Naive thymus-derived CD8-positive, alpha-beta T cell (primary cell): ENCODE measurements at regions not wholly inside any gene's neighbourhood (a gene's known extent, or its start where the extent isn't known, plus 50 kb on each side); places are given as distances from the start of the nearest gene placed in this dataset.

Experiments used
- ATAC-seq, 2 donors: fragments of 150-1000 bp; cut with Tn5 transposase in 1 of 2; sonication (Bioruptor Pico), chemical (Tn5 transposase) in 1 of 2; 1 replicate in 1 of 2; 2 replicates in 1 of 2; pipeline ENCODE4 v1.10.0; 2021; ENCODE audit warnings: mild to moderate bottlenecking in 2 of 2, moderate library complexity in 2 of 2
- POLR2A ChIA-PET: fragments of 350-600 bp; sonication (Branson Sonifier 250); formaldehyde crosslinking; loops from one replicate; lab custom pipeline; 2021; ENCODE audit warnings: antibody characterized with exemption; lab: Charles Lee
- DNase-seq, 10 donors: peaks; one replicate each; pipeline versions ENCODE4 v3.0.0 to v3.0.0-alpha.2; 2020 to 2022
- H3K27ac Mint-ChIP-seq, 10 donors: one replicate each; pipeline ENCODE4 v1.8.0; 2020 to 2022; ENCODE audit warnings: mild to moderate bottlenecking in 10 of 10, mixed read lengths in 10 of 10, moderate library complexity in 4 of 10, inconsistent platforms in 1 of 10
- H3K27me3 Mint-ChIP-seq, 5 donors: one replicate each; pipeline ENCODE4 v1.8.0; 2021 to 2022; ENCODE audit warnings: mixed read lengths in 5 of 5
- H3K36me3 Mint-ChIP-seq, 3 donors: one replicate each; pipeline ENCODE4 v1.8.0; 2020 to 2022; ENCODE audit warnings: mixed read lengths in 3 of 3, mild to moderate bottlenecking in 2 of 3, inconsistent platforms in 1 of 3
- H3K4me1 Mint-ChIP-seq, 4 donors: one replicate each; pipeline ENCODE4 v1.8.0; 2021 to 2022; ENCODE audit warnings: mixed read lengths in 4 of 4
- H3K4me3 Mint-ChIP-seq, 10 donors: one replicate each; pipeline ENCODE4 v1.8.0; 2020 to 2022; ENCODE audit warnings: mild to moderate bottlenecking in 10 of 10, mixed read lengths in 10 of 10, moderate library complexity in 6 of 10, inconsistent platforms in 1 of 10
- H3K9me3 Mint-ChIP-seq, 9 donors: one replicate each; pipeline ENCODE4 v1.8.0; 2020 to 2022; ENCODE audit warnings: mixed read lengths in 9 of 9, mild to moderate bottlenecking in 3 of 9, inconsistent platforms in 1 of 9, moderate library complexity in 1 of 9

GRCh38 chr5:128669803-128670202 lies 131.8 kb upstream of the FBN2 start:
- H3K36me3 Mint-ChIP-seq: no peaks in the 10 kb centered on the region
- H3K27me3 Mint-ChIP-seq: peaks cover 0 to 12% (median 5%) of the 10 kb centered on the region in 5 donors
- no peak for DNase-seq
- ATAC-seq: no peak
- peaks cover 0 to 2% (median 0%) of the 10 kb centered on the region in 4 donors for H3K4me1 Mint-ChIP-seq
- no peak overlapping the region for H3K27ac Mint-ChIP-seq
- POLR2A ChIA-PET: no interaction called here
- H3K4me3 Mint-ChIP-seq: no peak overlapping the region
- H3K9me3 Mint-ChIP-seq: peaks cover 0 to 14% (median 0%) of the 10 kb centered on the region in 9 donors

DNA sequence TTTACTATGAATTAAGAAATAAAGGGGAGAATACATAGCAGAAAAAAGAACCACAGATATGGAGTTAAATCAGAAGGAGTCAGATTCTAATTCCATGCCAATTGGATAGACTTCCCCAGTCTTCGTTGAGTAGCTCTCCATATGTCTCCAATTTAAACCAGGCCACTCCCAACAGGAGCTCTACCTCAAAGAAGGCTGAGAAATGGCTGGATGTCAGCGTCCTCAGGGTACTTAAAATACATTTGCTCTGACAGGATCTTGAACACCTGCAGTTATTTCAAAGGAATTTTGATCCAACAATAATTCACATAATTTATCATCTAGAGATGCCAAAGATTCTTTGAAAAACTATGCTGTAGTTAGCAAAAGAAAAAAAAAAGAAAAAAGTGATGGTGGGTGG lies 133.9 kb upstream of the FBN2 start:
- peaks cover 0 to 2% (median 0%) of the 10 kb centered on the region in 4 donors for H3K4me1 Mint-ChIP-seq
- POLR2A ChIA-PET: no interaction called here
- H3K4me3 Mint-ChIP-seq: no peak overlapping the region
- H3K27me3 Mint-ChIP-seq: peaks cover 0 to 15% (median 2%) of the 10 kb centered on the region in 5 donors
- no peak for ATAC-seq
- no peaks in the 10 kb centered on the region for H3K36me3 Mint-ChIP-seq
- no peak for DNase-seq
- no peak overlapping the region for H3K27ac Mint-ChIP-seq
- peaks cover 0 to 4% (median 0%) of the 10 kb centered on the region in 9 donors for H3K9me3 Mint-ChIP-seq

- DNase-seq: no peak
- POLR2A ChIA-PET: no interaction called here
- Mint-ChIP-seq H3K27ac (no peak overlapping the region), H3K36me3 (no peaks in the 10 kb centered on the region), H3K27me3 (peaks cover 0 to 15% (median 2%) of the 10 kb centered on the region in 5 donors), H3K4me3 (no peak overlapping the region), H3K4me1 (peaks cover 0 to 2% (median 0%) of the 10 kb centered on the region in 4 donors), H3K9me3 (peaks cover 0 to 4% (median 0%) of the 10 kb centered on the region in 9 donors)
- ATAC-seq: no peak
These were observed 135.0 kb upstream of the FBN2 start for GRCh38 chr5:128673000-128673399.

GRCh38 chr5:128673411-128673957 lies 135.4 kb upstream of the FBN2 start:
- no peak overlapping the region for H3K4me3 Mint-ChIP-seq
- no peaks in the 10 kb centered on the region for H3K36me3 Mint-ChIP-seq
- POLR2A ChIA-PET: no interaction called here
- ATAC-seq: no peak
- peaks cover 0 to 4% (median 0%) of the 10 kb centered on the region in 9 donors for H3K9me3 Mint-ChIP-seq
- peaks cover 0 to 15% (median 2%) of the 10 kb centered on the region in 5 donors for H3K27me3 Mint-ChIP-seq
- peaks cover 0 to 2% (median 0%) of the 10 kb centered on the region in 4 donors for H3K4me1 Mint-ChIP-seq
- DNase-seq: no peak
- H3K27ac Mint-ChIP-seq: no peak overlapping the region

DNA sequence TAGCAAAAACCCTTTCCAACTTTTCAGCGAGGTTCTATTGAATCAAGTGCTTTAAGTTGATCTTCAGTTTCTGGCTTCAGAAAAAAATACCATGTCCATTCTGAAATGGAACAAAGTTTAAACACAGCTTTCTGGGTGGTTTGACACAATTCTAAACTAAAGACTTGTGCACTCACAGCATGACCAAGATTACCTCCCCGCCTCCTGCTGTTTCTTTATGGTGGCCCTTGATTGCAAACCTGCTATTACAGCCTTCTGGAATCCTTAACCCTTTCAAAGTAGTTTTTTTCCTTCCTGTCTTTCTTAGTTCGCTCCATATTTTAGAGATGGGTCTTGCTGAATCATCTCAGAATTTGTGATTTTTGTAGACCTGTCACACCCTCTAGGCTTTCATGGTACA lies 135.9 kb upstream of the FBN2 start:
- no peak overlapping the region for H3K27ac Mint-ChIP-seq
- H3K27me3 Mint-ChIP-seq: peaks cover 0 to 17% (median 3%) of the 10 kb centered on the region in 5 donors
- ATAC-seq: no peak
- H3K36me3 Mint-ChIP-seq: no peaks in the 10 kb centered on the region
- DNase-seq: no peak
- POLR2A ChIA-PET: no interaction called here
- peaks cover 0 to 4% (median 0%) of the 10 kb centered on the region in 9 donors for H3K9me3 Mint-ChIP-seq
- H3K4me3 Mint-ChIP-seq: no peak overlapping the region
- H3K4me1 Mint-ChIP-seq: peaks cover 0 to 2% (median 0%) of the 10 kb centered on the region in 4 donors

- ATAC-seq (no peak), DNase-seq (peak in 4 of 10 donors; percentile 0 to 15 (median 8))
- H3K36me3 Mint-ChIP-seq: no peaks in the 10 kb centered on the region
- POLR2A ChIA-PET: no interaction called here
- peaks cover 0 to 18% (median 3%) of the 10 kb centered on the region in 5 donors for H3K27me3 Mint-ChIP-seq
- peaks cover 0 to 2% (median 0%) of the 10 kb centered on the region in 4 donors for H3K4me1 Mint-ChIP-seq
- peaks cover 0 to 4% (median 0%) of the 10 kb centered on the region in 9 donors for H3K9me3 Mint-ChIP-seq
- H3K27ac Mint-ChIP-seq: no peak overlapping the region
- no peak overlapping the region for H3K4me3 Mint-ChIP-seq
These were observed 136.9 kb upstream of the FBN2 start for GRCh38 chr5:128674837-128675446.

DNA sequence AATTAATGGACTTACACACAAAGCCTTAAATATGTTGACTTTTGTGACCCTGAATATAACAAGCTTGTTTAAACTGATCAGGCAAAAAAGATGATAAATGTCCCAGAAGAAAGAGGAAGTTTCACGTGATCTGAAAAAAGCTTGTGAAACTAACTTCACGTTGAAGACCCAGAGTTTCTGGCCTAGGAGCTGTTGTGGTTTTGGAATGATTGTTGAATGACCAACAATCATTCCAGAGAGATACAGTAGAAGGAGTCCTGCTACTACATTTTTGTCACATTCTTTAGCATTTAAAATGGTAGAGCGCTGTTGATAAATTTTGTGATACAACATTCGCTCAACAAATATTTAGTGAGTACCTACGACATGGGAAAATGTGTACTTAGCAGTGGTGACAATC lies 143.1 kb upstream of the FBN2 start:
- no peaks in the 10 kb centered on the region for H3K36me3 Mint-ChIP-seq
- peaks cover 0 to 12% (median 3%) of the 10 kb centered on the region in 5 donors for H3K27me3 Mint-ChIP-seq
- POLR2A ChIA-PET: no interaction called here
- DNase-seq (no peak), ATAC-seq (no peak)
- H3K9me3 Mint-ChIP-seq: peaks cover 0 to 2% (median 0%) of the 10 kb centered on the region in 9 donors
- no peak overlapping the region for H3K27ac Mint-ChIP-seq
- H3K4me3 Mint-ChIP-seq: no peak overlapping the region
- H3K4me1 Mint-ChIP-seq: no peaks in the 10 kb centered on the region

DNA sequence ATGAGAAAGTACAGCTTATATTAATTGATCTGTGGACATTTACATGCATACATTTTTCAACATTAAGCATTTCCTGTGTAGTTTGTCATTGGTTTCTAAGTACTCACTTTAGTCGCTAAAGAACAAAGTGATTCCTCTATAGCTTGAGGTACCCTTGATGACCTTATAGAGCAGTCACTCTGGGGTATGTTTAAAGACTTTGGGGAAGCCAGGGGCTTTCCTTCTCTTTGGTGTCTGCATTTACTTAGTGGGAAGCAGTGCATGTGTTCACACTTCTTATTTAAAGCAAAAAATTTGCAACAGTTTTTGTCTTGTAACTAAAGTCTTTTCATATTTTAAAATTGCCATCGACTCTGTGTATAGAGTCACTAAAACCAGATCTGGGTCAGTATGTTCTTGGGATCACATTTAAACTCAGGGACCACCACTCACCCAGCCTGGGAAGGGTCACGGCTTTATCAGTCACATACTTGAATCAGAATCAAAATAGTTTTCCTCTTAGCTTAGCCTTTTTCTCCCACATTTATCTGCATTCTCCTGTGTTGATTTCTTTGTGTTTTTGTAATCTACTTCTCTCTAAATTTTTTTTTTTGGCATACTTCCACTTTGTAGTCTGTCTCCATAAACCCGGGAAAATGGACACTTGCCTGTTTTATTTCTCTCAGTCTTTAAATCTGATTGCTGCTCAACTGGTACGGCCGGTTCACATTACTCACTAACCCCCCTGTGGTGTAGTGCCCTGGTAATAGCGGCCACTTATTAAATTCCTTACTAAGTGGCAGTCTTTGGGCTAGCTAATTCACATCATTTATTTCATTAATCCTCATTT lies 143.9 kb upstream of the FBN2 start:
- DNase-seq (no peak), ATAC-seq (no peak)
- H3K36me3 Mint-ChIP-seq: no peaks in the 10 kb centered on the region
- H3K27ac Mint-ChIP-seq: no peak overlapping the region
- H3K27me3 Mint-ChIP-seq: peaks cover 0 to 9% (median 3%) of the 10 kb centered on the region in 5 donors
- no peak overlapping the region for H3K4me3 Mint-ChIP-seq
- POLR2A ChIA-PET: no interaction called here
- peaks cover 0 to 4% (median 0%) of the 10 kb centered on the region in 9 donors for H3K9me3 Mint-ChIP-seq
- H3K4me1 Mint-ChIP-seq: no peaks in the 10 kb centered on the region

DNA sequence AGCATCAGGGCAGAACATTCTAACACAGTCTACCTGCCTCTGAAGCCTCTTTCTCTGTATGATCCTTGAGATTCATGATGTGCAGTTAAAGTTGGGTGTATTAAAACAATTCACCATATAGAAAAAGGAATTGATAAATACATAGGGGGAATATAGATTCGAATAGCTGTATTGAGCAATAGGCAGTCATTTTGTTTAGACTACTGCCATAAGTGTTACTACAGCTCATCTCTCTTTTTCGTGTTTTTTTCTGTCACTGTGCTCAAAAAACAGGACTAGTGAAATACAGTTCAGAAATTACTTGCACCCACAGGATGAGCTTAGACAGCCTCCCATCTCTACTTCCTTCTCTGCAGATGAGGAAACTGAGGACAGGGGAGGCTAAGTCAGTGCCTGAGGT lies 144.6 kb upstream of the FBN2 start:
- H3K36me3 Mint-ChIP-seq: no peaks in the 10 kb centered on the region
- H3K4me3 Mint-ChIP-seq: no peak overlapping the region
- H3K4me1 Mint-ChIP-seq: no peaks in the 10 kb centered on the region
- no peak for ATAC-seq
- peaks cover 0 to 9% (median 3%) of the 10 kb centered on the region in 5 donors for H3K27me3 Mint-ChIP-seq
- POLR2A ChIA-PET: no interaction called here
- DNase-seq: no peak
- H3K9me3 Mint-ChIP-seq: peaks cover 0 to 4% (median 0%) of the 10 kb centered on the region in 9 donors
- H3K27ac Mint-ChIP-seq: no peak overlapping the region

GRCh38 chr5:128684961-128685360 lies 146.9 kb upstream of the FBN2 start:
- POLR2A ChIA-PET: no interaction called here
- Mint-ChIP-seq H3K27me3 (peaks cover 0 to 4% (median 0%) of the 10 kb centered on the region in 5 donors), H3K27ac (no peak overlapping the region), H3K9me3 (peaks cover 0 to 4% (median 0%) of the 10 kb centered on the region in 9 donors), H3K4me3 (no peak overlapping the region), H3K36me3 (no peaks in the 10 kb centered on the region), H3K4me1 (no peaks in the 10 kb centered on the region)
- ATAC-seq (no peak), DNase-seq (no peak)

DNA sequence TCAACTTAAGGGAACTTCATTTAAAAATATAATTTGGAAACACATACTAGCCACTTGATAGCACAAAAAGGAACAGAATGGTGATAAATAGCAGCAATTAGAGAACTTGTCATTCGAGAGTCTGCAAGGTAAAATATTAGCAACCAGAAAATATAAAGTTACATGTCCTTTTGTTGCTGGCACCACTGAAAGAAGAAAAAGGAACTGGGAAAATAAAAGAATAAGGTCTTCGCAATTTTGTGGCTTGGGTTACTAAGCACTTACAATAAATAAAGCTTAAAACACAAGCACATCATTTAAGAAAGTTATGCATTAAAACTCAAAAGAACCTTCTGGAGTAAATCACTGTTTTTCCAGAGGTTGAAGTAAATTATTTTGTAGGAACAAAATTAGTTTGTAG lies 149.9 kb upstream of the FBN2 start:
- Mint-ChIP-seq H3K36me3 (no peaks in the 10 kb centered on the region), H3K27me3 (peaks cover 0 to 4% (median 0%) of the 10 kb centered on the region in 5 donors), H3K4me1 (no peaks in the 10 kb centered on the region), H3K27ac (no peak overlapping the region), H3K9me3 (peaks cover 0 to 10% (median 2%) of the 10 kb centered on the region in 9 donors), H3K4me3 (no peak overlapping the region)
- POLR2A ChIA-PET: no interaction called here
- DNase-seq (no peak), ATAC-seq (no peak)

DNA sequence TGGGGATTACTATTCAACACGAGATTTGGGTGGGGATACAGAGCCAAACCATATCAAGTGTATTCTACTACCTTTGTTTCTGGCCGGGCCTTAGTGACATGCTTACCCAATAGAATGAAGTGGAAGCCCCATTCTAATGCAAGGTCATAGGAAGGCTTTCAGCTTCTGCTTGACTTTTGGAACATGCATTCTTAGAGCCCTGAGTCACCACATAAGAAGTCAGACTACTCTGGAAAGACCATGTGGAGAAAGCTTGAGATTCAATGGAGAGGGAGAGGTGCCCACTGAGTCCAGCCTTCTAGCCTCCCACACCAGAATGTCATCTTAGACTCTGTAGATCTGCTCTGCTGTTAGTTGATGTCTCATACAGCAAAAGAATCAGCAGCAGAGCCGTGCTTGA lies 155.7 kb upstream of the FBN2 start:
- no peaks in the 10 kb centered on the region for H3K36me3 Mint-ChIP-seq
- no peak overlapping the region for H3K27ac Mint-ChIP-seq
- no peak for ATAC-seq
- no peak for DNase-seq
- no peaks in the 10 kb centered on the region for H3K4me1 Mint-ChIP-seq
- POLR2A ChIA-PET: no interaction called here
- H3K9me3 Mint-ChIP-seq: peaks cover 0 to 25% (median 4%) of the 10 kb centered on the region in 9 donors
- peaks cover 0 to 14% (median 0%) of the 10 kb centered on the region in 5 donors for H3K27me3 Mint-ChIP-seq
- no peak overlapping the region for H3K4me3 Mint-ChIP-seq
